ENCODE measurements at regions not wholly inside any gene's neighbourhood (a gene's known extent, or its start where the extent isn't known, plus 50 kb on each side); places are given as distances from the start of the nearest gene placed in this dataset.
"Not testable (repeated sequence)": the region's sequence is repeated elsewhere in the genome, so short reads cannot be mapped to it uniquely, and the experiment has no call there.

GRCh38 chr5:51802551-51803184, 419.4 kb downstream of the ISL1 start:
- DNase-seq (no peak), ATAC-seq (no peak)
- intact Hi-C loops (cut with DNase I), result no loop called here

- intact Hi-C loops (cut with DNase I), result no loop called here
- ATAC-seq (no peak), DNase-seq (no peak)
Observed at GRCh38 chr5:51806677-51807076, 423.4 kb downstream of the ISL1 start.

GRCh38 chr5:51810592-51810991, 427.3 kb downstream of the ISL1 start:
- no peak for DNase-seq
- intact Hi-C loops (cut with DNase I), result no loop called here
- ATAC-seq, result no peak

DNA sequence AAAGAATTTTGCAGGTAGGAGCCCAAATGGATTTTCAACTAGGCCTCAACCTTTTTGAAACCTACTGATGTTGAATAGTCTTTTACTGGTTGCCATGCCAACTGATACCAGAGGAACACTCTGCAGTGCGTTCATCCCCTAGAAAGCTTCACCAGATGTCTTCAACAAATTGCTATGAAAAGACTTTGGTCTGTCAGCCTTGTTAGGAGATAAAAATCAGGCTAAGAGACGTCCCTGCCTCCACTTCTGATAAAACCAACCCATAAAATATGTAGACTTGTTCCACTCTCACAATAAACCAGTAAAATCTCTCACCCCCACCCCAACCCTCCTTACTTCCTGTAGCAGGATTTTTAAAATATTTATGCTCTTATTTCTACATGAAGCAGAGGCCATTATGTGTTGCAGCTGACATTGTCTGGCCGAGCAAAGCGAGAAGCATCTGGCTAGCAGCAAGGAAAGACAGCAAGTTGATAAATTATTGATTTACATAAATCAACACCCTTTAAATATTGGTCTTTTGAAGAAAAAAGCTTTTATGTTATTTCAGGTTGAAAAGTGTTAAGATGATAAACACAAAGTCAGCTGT, 428.7 kb downstream of the ISL1 start:
- intact Hi-C loops (cut with DNase I), result no loop called here
- ATAC-seq, result no peak
- DNase-seq, result no peak

- intact Hi-C loops (cut with DNase I); ATAC-seq; DNase-seq: not testable (repeated sequence)
Observed at GRCh38 chr5:51814817-51815216, 431.6 kb downstream of the ISL1 start.

DNA sequence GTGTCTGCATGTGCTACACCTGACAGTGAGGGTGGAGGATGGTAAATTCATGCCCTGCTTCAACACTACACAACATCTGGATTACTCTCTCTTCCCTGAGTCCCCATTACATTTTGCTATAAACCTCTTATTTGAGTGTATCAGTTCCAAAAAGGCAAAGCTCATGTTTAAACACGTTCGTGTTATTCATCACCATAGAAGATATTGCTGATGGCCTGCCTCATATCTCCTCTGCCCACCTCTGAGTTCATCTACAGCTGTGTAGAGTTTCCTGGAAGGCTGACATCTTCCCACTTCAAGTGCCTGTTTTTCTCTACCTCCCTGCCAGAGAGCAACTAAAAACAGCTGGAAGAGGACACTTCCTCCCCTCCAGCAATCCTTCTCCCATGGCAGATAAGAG, 433.2 kb downstream of the ISL1 start:
- ATAC-seq, result no peak
- DNase-seq, result no peak
- intact Hi-C loops (cut with DNase I), result no loop called here

DNA sequence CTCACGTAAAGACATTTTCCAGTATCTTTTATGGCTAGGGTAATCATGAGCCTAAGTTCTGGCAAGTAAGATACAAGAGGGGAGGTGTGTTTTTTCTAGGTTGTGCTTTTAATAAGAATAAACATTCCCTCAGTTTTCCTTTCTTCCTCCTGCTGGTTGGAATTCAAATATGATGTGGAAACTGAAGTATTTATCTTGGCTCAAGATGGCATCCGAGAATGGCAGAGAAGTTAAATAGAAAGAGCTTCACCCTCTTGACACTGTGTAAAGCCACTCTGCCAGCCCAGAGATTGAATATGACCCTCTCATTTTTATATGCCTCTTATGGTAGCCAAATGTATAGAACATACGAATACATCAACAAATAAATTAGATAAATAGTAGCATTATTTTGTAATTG, 438.4 kb downstream of the ISL1 start:
- no peak for DNase-seq
- intact Hi-C loops (cut with DNase I), result no loop called here

GRCh38 chr5:51829230-51829629, 446.0 kb downstream of the ISL1 start:
- ATAC-seq, result no peak

More for the DNA sequence above, 438.4 kb downstream of the ISL1 start:
- no peak for ATAC-seq

GRCh38 chr5:51829691-51830090, 446.4 kb downstream of the ISL1 start:
- ATAC-seq (no peak), DNase-seq (no peak)
- intact Hi-C loops (cut with DNase I), result no loop called here

More at GRCh38 chr5:51829230-51829629, 446.0 kb downstream of the ISL1 start:
- intact Hi-C loops (cut with DNase I), result no loop called here
- no peak for DNase-seq

- intact Hi-C loops (cut with DNase I), result no loop called here
- no peak for ATAC-seq
- DNase-seq, result no peak
Observed at GRCh38 chr5:51832934-51833470, 449.8 kb downstream of the ISL1 start.

- ATAC-seq (no peak), DNase-seq (no peak)
- intact Hi-C loops (cut with DNase I), result no loop called here
Observed at GRCh38 chr5:51838459-51838858, 455.2 kb downstream of the ISL1 start.

DNA sequence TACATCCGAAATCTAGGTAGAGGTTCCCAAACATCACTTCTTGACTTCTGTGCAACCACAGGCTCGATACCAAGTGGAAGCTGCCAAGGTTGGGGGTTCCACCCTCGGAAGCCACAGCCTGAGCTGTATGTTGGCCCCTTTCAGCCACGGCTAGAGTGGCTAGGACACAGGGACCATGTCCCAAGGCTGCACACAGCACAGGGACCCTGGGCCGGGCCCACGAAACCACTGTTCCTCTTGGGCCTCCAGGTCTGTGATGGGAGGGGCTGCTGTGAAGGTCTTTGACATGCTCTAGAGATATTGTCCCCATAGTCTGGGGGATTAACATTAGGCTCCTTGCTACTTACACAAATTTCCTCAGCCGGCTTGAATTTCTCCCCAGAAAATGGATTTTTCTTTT, 460.6 kb downstream of the ISL1 start:
- intact Hi-C loops (cut with DNase I), result no loop called here
- no peak for DNase-seq
- no peak for ATAC-seq

DNA sequence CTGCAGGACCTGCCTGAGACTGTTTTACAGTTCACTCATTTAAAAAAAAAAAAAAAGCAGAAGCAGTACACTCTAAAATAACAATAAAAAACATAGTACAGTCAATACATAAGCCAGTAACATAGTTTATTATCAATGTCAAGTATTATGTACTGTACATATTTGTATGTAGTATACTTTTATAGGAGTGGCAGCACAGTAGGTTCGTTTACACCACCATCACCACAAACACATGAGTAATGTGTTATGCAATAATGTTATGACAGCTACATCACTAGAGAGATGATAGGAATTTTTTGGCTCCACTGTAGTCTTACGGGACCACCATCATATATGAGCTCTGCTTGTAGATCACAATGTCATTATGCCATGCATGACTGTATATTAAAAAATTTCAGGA, 462.8 kb downstream of the ISL1 start:
- no peak for ATAC-seq
- no peak for DNase-seq
- intact Hi-C loops (cut with DNase I), result no loop called here

DNA sequence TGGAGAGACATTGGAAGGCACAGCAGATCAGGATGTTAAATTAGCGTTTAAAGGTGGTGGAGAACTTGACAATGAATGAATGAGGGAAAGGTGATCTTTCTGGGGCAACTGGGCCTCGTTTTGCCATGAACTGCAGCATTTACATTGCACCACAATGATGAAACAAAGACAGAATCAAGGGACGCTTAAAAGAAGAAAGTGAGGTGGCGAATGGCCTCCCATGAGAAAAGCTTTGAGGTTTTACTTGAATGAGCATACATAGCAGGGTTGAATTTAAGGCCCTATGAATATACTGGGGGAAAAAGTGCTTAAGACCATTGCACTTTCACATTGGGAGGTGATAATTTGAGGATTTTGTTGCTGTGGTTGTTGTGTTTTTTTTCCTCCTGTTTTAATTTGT, 476.4 kb downstream of the ISL1 start:
- no peak for DNase-seq
- intact Hi-C loops (cut with DNase I), result no loop called here

DNA sequence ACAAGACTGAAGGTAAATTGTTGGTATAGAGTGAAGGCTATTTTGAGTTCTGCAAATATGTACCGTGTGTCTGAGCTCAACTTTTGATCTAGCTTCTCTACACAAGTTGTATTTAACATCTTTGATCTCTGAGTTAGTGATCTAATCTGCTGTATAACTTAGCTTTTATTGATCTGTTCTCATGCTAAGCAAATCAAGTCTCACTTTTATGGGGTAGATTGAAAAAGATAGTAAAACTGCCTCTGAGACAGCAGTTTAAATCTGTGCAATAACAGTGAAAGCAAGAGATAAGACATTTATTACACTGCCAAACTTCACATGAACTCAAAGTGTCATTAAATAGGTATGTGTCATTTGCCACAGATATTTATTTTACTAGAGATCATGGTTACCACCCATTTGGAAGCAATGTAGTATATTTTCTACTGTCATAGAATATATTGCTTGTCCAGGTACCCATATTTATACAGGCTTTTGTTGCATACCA, 477.3 kb downstream of the ISL1 start:
- ATAC-seq (no peak), DNase-seq (no peak)
- intact Hi-C loops (cut with DNase I), result no loop called here

More for the DNA sequence above, 476.4 kb downstream of the ISL1 start:
- no peak for ATAC-seq

GRCh38 chr5:51872144-51872543, 488.9 kb downstream of the ISL1 start:
- DNase-seq, result no peak
- ATAC-seq, result no peak
- intact Hi-C loops (cut with DNase I), result no loop called here

DNA sequence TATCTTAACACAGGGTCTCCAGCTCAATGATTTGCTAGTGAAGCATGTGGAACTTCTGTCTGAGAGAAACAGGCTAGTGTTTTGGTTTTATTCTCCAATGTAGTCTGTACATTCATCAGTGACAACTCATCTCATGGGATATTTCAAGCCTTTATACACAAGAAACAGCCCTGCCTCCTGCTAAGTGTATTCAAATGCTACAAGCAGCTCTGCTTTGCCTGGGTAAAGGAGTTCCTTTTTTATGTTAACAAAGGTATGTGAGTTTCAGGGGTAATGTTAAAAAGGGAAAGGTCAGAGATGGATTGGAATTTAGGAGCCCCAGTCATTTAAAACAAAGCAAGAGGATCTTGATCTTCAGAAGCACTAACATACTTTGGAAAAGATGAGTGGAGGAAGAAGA, 498.7 kb downstream of the ISL1 start:
- ATAC-seq (no peak), DNase-seq (no peak)
- intact Hi-C loops (cut with DNase I), result no loop called here

- intact Hi-C loops (cut with DNase I), result no loop called here
- no peak for DNase-seq
Observed at GRCh38 chr5:51882647-51883046, 499.4 kb downstream of the ISL1 start.

DNA sequence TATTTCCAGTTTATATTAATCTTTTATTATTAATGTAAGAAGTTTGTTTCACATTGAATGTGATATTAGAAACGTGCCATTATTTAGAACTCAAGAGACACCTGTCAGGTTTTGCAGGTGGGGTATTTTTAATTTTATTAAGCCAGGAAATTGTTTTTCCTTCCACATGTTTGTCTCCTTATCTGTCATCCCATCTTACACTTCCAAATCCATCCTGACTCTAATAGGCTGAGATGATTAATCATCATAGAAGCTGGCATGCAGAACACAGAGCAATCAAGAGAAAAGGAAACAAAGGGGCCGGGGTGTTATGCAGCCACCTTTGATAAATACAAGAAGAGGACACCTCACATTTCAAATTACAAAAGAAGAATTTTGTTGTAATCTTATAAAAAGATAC, 506.5 kb downstream of the ISL1 start:
- no peak for DNase-seq

More at GRCh38 chr5:51882647-51883046, 499.4 kb downstream of the ISL1 start:
- ATAC-seq, result no peak

GRCh38 chr5:51890435-51891116, 507.3 kb downstream of the ISL1 start:
- ATAC-seq (no peak), DNase-seq (no peak)
- intact Hi-C loops (cut with DNase I), result no loop called here

More for the DNA sequence above, 506.5 kb downstream of the ISL1 start:
- intact Hi-C loops (cut with DNase I), result no loop called here
- no peak for ATAC-seq

Data from left cardiac atrium (tissue), 4 donors.